Upper lobe of left lung (tissue), 4 donors: ENCODE measurements at regions not wholly inside any gene's neighbourhood (a gene's known extent, or its start where the extent isn't known, plus 50 kb on each side); places are given as distances from the start of the nearest gene placed in this dataset.

Experiments
- CTCF ChIP-seq, 6 experiments: fragments of 450-650 bp in 4 of 6; fragments of 200-600 bp in 2 of 6; sonication (generic) in 2 of 6; IDR thresholded peaks; one replicate each; pipeline ENCODE4 v1.5.1; 2016 to 2019; ENCODE audit warnings: antibody characterized with exemption in 6 of 6
- POLR2AphosphoS5 ChIP-seq, 2 donors: sonication (generic); formaldehyde crosslinking; IDR thresholded peaks; one replicate each; pipeline ENCODE4 v1.5.1; 2017; ENCODE audit warnings: antibody characterized with exemption in 2 of 2

GRCh38 chr10:120345186-120345585 is 111.8 kb upstream of the PLPP4 start:
- TF ChIP-seq CTCF (IDR thresholded peaks at IDR 0.05) (no peak), POLR2AphosphoS5 (IDR thresholded peaks at IDR 0.05) (no peak)
